H9 (cell line): ENCODE measurements at regions not wholly inside any gene's neighbourhood (a gene's known extent, or its start where the extent isn't known, plus 50 kb on each side); places are given as distances from the start of the nearest gene placed in this dataset.

Experiments used
- DNase-seq: peaks from one replicate; pipeline ENCODE4 v3.0.0-alpha.2; 2017
- H2AFZ ChIP-seq: one replicate; pipeline ENCODE4 v1.6.1; 2013; ENCODE audit warnings: mild to moderate bottlenecking, low read length, control low read depth, moderate library complexity
- H2AK5ac ChIP-seq: 2 replicates; pipeline ENCODE4 v1.6.1; 2013; ENCODE audit warnings: low read length, control low read depth, mixed read lengths; ENCODE audit not compliant: insufficient read length
- H2BK120ac ChIP-seq: one replicate; pipeline ENCODE4 v1.6.1; 2013; ENCODE audit warnings: low read depth, mild to moderate bottlenecking, low read length, control low read depth, inconsistent platforms; ENCODE audit not compliant: poor library complexity, severe bottlenecking
- H2BK12ac ChIP-seq: 2 replicates; pipeline ENCODE4 v1.6.1; 2013; ENCODE audit warnings: low read length, control low read depth, mixed read lengths, low read depth; ENCODE audit not compliant: insufficient read length
- H2BK15ac ChIP-seq: 2 replicates; pipeline ENCODE4 v1.6.1; 2013; ENCODE audit warnings: low read depth, low read length, control low read depth
- H2BK20ac ChIP-seq: one replicate; pipeline ENCODE4 v1.6.1; 2013; ENCODE audit warnings: low read depth, mild to moderate bottlenecking, low read length, control low read depth, inconsistent platforms; ENCODE audit not compliant: poor library complexity, severe bottlenecking
- H2BK5ac ChIP-seq: 2 replicates; pipeline ENCODE4 v1.6.1; 2013; ENCODE audit warnings: low read length, control low read depth, mixed read lengths; ENCODE audit not compliant: insufficient read length
- H3K14ac ChIP-seq: 2 replicates; pipeline ENCODE4 v1.6.1; 2013; ENCODE audit warnings: low read length, control low read depth; ENCODE audit not compliant: insufficient read depth
- H3K18ac ChIP-seq: 2 replicates; pipeline ENCODE4 v1.6.1; 2013; ENCODE audit warnings: low read depth, mild to moderate bottlenecking, mixed read lengths, low read length, control low read depth; ENCODE audit not compliant: insufficient read length
- H3K23ac ChIP-seq: 2 replicates; pipeline ENCODE4 v1.6.1; 2013; ENCODE audit warnings: low read length, control low read depth, mixed read lengths, low read depth; ENCODE audit not compliant: insufficient read length
- H3K23me2 ChIP-seq: 2 replicates; pipeline ENCODE4 v1.6.1; 2013; ENCODE audit warnings: low read depth, mild to moderate bottlenecking, mixed read lengths, low read length, control low read depth; ENCODE audit not compliant: insufficient read length, poor library complexity, severe bottlenecking
- H3K27ac ChIP-seq: 2 replicates; pipeline ENCODE4 v1.5.1; 2013; ENCODE audit warnings: low read length, control low read depth, mixed read lengths, low read depth; ENCODE audit not compliant: insufficient read length
- H3K27me3 ChIP-seq: 2 replicates; pipeline ENCODE4 v1.6.1; 2013; ENCODE audit warnings: low read length, control low read depth, inconsistent platforms; ENCODE audit not compliant: insufficient read depth
- H3K4ac ChIP-seq: 2 replicates; pipeline ENCODE4 v1.6.1; 2013; ENCODE audit warnings: low read depth, mild to moderate bottlenecking, control low read depth, inconsistent platforms, low read length, moderate library complexity
- H3K4me1 ChIP-seq: 2 replicates; pipeline ENCODE4 v1.6.1; 2013; ENCODE audit warnings: low read length, control low read depth, inconsistent platforms; ENCODE audit not compliant: insufficient read depth
- H3K4me2 ChIP-seq: 2 replicates; pipeline ENCODE4 v1.6.1; 2013; ENCODE audit warnings: low read length, control low read depth, mixed read lengths; ENCODE audit not compliant: insufficient read length, insufficient read depth
- H3K56ac ChIP-seq: 2 replicates; pipeline ENCODE4 v1.6.1; 2013; ENCODE audit warnings: low read depth, mild to moderate bottlenecking, mixed read lengths, low read length, control low read depth; ENCODE audit not compliant: insufficient read length
- H3K79me1 ChIP-seq: 2 replicates; pipeline ENCODE4 v1.6.1; 2013; ENCODE audit warnings: low read depth, mild to moderate bottlenecking, moderate library complexity, low read length, control low read depth, inconsistent platforms; ENCODE audit not compliant: insufficient read depth, poor library complexity, severe bottlenecking
- H3K79me2 ChIP-seq: 2 replicates; pipeline ENCODE4 v1.6.1; 2013; ENCODE audit warnings: low read length, control low read depth, inconsistent platforms; ENCODE audit not compliant: insufficient read depth
- H3K9ac ChIP-seq: 2 replicates; pipeline ENCODE4 v1.6.1; 2013; ENCODE audit warnings: low read length, control low read depth, mixed read lengths; ENCODE audit not compliant: insufficient read length; ENCODE audit errors: extremely low read depth
- H3K9me3 ChIP-seq: one replicate; pipeline ENCODE4 v1.6.1; 2013; ENCODE audit warnings: low read depth, low read length, inconsistent platforms; ENCODE audit not compliant: control insufficient read depth
- H3T11ph ChIP-seq: one replicate; pipeline ENCODE4 v1.6.1; 2013; ENCODE audit warnings: mild to moderate bottlenecking, low read length, control low read depth, inconsistent platforms
- H4K20me1 ChIP-seq: one replicate; pipeline ENCODE4 v1.6.1; 2013; ENCODE audit not compliant: control insufficient read depth, insufficient read length, insufficient read depth
- H4K5ac ChIP-seq: 2 replicates; pipeline ENCODE4 v1.6.1; 2013; ENCODE audit warnings: low read depth, mild to moderate bottlenecking, mixed read lengths, low read length, control low read depth; ENCODE audit not compliant: insufficient read length
- H4K8ac ChIP-seq: replicated peaks from 2 replicates; pipeline ENCODE4 v1.6.1; 2013; ENCODE audit warnings: low read length, control low read depth, mixed read lengths, low read depth; ENCODE audit not compliant: insufficient read length
- H4K91ac ChIP-seq: 2 replicates; pipeline ENCODE4 v1.6.1; 2013; ENCODE audit warnings: low read depth, mild to moderate bottlenecking, moderate library complexity, mixed read lengths, low read length, control low read depth; ENCODE audit not compliant: insufficient read length
- H3K27ac Mint-ChIP-seq, 3 experiments: 2 replicates in 2 of 3; 3 replicates in 1 of 3; pipeline ENCODE4 v1.8.0; 2020 to 2021; ENCODE audit warnings: mixed read lengths in 3 of 3, mild to moderate bottlenecking in 1 of 3, moderate library complexity in 1 of 3
- H3K27me3 Mint-ChIP-seq: 2 replicates; pipeline ENCODE4 v1.8.0; 2021; ENCODE audit warnings: low read depth, mild to moderate bottlenecking, moderate library complexity, mixed read lengths
- H3K36me3 Mint-ChIP-seq, 3 experiments: 2 replicates in 2 of 3; 3 replicates in 1 of 3; pipeline ENCODE4 v1.8.0; 2020 to 2021; ENCODE audit warnings: low read depth in 3 of 3, mixed read lengths in 3 of 3; ENCODE audit not compliant: insufficient read depth in 1 of 3
- H3K4me1 Mint-ChIP-seq, 2 experiments: 2 replicates each; pipeline ENCODE4 v1.8.0; 2020; ENCODE audit warnings: mixed read lengths in 2 of 2
- H3K4me3 Mint-ChIP-seq, 2 experiments: 2 replicates in 1 of 2; 3 replicates in 1 of 2; pipeline ENCODE4 v1.8.0; 2020 to 2021; ENCODE audit warnings: mild to moderate bottlenecking in 2 of 2, mixed read lengths in 2 of 2, moderate library complexity in 1 of 2
- H3K9me3 Mint-ChIP-seq, 2 experiments: 2 replicates in 1 of 2; 3 replicates in 1 of 2; pipeline ENCODE4 v1.8.0; 2020; ENCODE audit warnings: mild to moderate bottlenecking in 2 of 2, mixed read lengths in 2 of 2, moderate library complexity in 1 of 2
- CTCF ChIP-seq: fragments of 200-600 bp; sonication (generic); conservative IDR thresholded peaks from 3 replicates; pipeline ENCODE4 v1.8.0; 2021; ENCODE audit warnings: antibody characterized with exemption, mild to moderate bottlenecking
- WGBS: extraction: QIAGEN DNeasy Blood & Tissue Kit; methylation state at CpG from one replicate; pipeline ENCODE4 v1.1.7; 2013; ENCODE audit warnings: missing lambda C conversion rate, low lambda C conversion rate, mixed read lengths; ENCODE audit not compliant: insufficient read length; ENCODE audit errors: extremely low coverage; 5-methylcytosine and 5-hydroxymethylcytosine counted together

- Histone ChIP-seq H3K56ac (no peak overlapping the region), H2BK15ac (no peak overlapping the region), H2BK5ac (no peak overlapping the region), H3K4me2 (no peak overlapping the region), H3T11ph (no peak overlapping the region), H3K23me2 (no peaks in the 10 kb centered on the region), H2BK20ac (no peak overlapping the region), H4K5ac (no peak overlapping the region), H2AFZ (no peak overlapping the region), H4K20me1 (no peaks in the 10 kb centered on the region), H3K79me1 (no peaks in the 10 kb centered on the region), H3K4ac (no peak overlapping the region), H4K91ac (no peak overlapping the region), H3K4me1 (no peaks in the 10 kb centered on the region), H2BK12ac (no peak overlapping the region), H3K9ac (no peak overlapping the region), H3K9me3 (no peaks in the 10 kb centered on the region), H2AK5ac (no peak overlapping the region), H3K79me2 (no peaks in the 10 kb centered on the region), H3K18ac (no peak overlapping the region), H2BK120ac (no peak overlapping the region), H3K27ac (no peak overlapping the region), H3K27me3 (no peaks in the 10 kb centered on the region), H3K14ac (no peak overlapping the region), H4K8ac (no peak overlapping the region), H3K23ac (no peak overlapping the region)
- Mint-ChIP-seq H3K4me3 (no peak overlapping the region), H3K4me1 (peaks cover 0 to 4% of the 10 kb centered on the region in 2 experiments; a peak in 1 of 4 replicates), H3K36me3 (no peaks in the 10 kb centered on the region; a peak in 1 of 7 replicates), H3K27me3 (peaks cover 3% of the 10 kb centered on the region; the same call in 1 of the 2 replicates), H3K9me3 (peaks cover 0 to 3% of the 10 kb centered on the region in 2 experiments; a peak in 2 of 5 replicates), H3K27ac (no peak overlapping the region)
- DNase-seq = no peak
- WGBS = no CpG with 5 or more reads among the region's 1 CpG
- TF ChIP-seq CTCF = no peak
These were observed 237.8 kb upstream of the TBX3 start for GRCh38 chr12:114921781-114922180.
